ENCODE measurements at regions not wholly inside any gene's neighbourhood (a gene's known extent, or its start where the extent isn't known, plus 50 kb on each side); places are given as distances from the start of the nearest gene placed in this dataset.

DNA sequence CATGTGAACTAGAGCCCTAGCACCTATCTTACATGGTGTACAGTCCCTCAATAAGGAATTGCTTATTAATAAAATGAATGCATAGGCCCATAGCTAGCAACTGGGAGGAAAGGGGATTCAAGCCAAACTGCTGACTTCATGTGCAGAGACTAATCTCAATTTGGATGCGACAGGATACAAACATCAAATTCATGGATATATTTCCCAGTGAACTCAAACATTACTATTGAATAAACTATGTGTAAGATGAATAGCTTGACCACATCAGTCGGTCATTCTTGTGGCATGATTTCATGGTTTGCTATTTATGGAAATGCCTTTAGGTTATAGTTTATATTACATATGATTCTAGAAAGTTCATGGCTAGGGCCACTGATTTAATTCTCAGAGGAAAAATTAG lies 268.6 kb upstream of the SLITRK3 start:
- H3K4me3 Mint-ChIP-seq = no peak overlapping the region
- Histone ChIP-seq H3K9me3 (ENCODE audit: control insufficient read depth in 1 of 2, insufficient read depth in 1 of 2, low read length in 2 of 2) (peaks cover 0 to 4% of the 10 kb centered on the region in 2 experiments), H3K27ac (ENCODE audit: low read depth in 1 of 2, low read length in 2 of 2) (no peak overlapping the region), H3K4me1 (ENCODE audit: insufficient read depth, low read length) (no peaks in the 10 kb centered on the region), H3K4me3 (ENCODE audit: low read length) (no peak overlapping the region), H3K27me3 (ENCODE audit: control insufficient read depth in 1 of 2, insufficient read depth in 2 of 2, low read length in 2 of 2) (no peaks in the 10 kb centered on the region), H3K36me3 (ENCODE audit: insufficient read depth, low read length) (no peaks in the 10 kb centered on the region)
- H3K4me1 Mint-ChIP-seq (ENCODE audit: low read depth) = no peaks in the 10 kb centered on the region
- intact Hi-C loops (cut with DNase I, micrococcal nuclease) = no loop called here
- DNase-seq = no peak
- ChIA-PET POLR2A (no interaction called here), CTCF (no interaction called here)
- H3K9me3 Mint-ChIP-seq = peaks cover 14% of the 10 kb centered on the region
- no peak for ATAC-seq (ENCODE audit: poor library complexity)
- TF ChIP-seq CTCF (IDR thresholded peaks at IDR 0.05) = no peak
- no peaks in the 10 kb centered on the region for H3K36me3 Mint-ChIP-seq (ENCODE audit: low read depth)
- no peak overlapping the region for H3K27ac Mint-ChIP-seq
- no peaks in the 10 kb centered on the region for H3K27me3 Mint-ChIP-seq

DNA sequence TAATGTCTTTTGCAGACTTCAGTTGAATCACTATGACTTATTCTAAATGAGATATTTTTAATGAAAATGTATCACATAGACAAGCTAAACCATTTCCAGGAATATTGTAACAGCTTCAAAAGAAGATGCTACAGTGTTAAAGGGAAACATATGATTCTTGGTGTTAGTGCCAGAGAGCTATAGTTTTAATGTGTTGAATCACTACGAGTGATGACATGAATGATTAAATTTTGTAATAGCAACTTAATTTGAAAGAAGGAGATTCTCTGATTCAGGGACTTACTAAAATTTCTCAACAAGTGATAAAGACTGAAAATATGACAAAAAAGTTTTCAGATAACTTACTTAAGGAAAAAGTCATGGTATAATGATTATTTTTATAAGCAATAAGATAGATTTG lies 267.3 kb upstream of the SLITRK3 start:
- DNase-seq (no peak), ATAC-seq (ENCODE audit: poor library complexity) (no peak)
- Histone ChIP-seq H3K27ac (ENCODE audit: low read depth in 1 of 2, low read length in 2 of 2) (no peak overlapping the region), H3K4me1 (ENCODE audit: insufficient read depth, low read length) (no peaks in the 10 kb centered on the region), H3K9me3 (ENCODE audit: control insufficient read depth in 1 of 2, insufficient read depth in 1 of 2, low read length in 2 of 2) (peaks cover 0 to 4% of the 10 kb centered on the region in 2 experiments), H3K36me3 (ENCODE audit: insufficient read depth, low read length) (no peaks in the 10 kb centered on the region), H3K27me3 (ENCODE audit: control insufficient read depth in 1 of 2, insufficient read depth in 2 of 2, low read length in 2 of 2) (no peaks in the 10 kb centered on the region), H3K4me3 (ENCODE audit: low read length) (no peak overlapping the region)
- no peaks in the 10 kb centered on the region for H3K36me3 Mint-ChIP-seq (ENCODE audit: low read depth)
- TF ChIP-seq CTCF (IDR thresholded peaks at IDR 0.05) = no peak
- H3K27ac Mint-ChIP-seq = no peak overlapping the region
- H3K4me3 Mint-ChIP-seq = no peak overlapping the region
- H3K4me1 Mint-ChIP-seq (ENCODE audit: low read depth) = no peaks in the 10 kb centered on the region
- ChIA-PET CTCF (no interaction called here), POLR2A (no interaction called here)
- peaks cover 7% of the 10 kb centered on the region for H3K9me3 Mint-ChIP-seq
- no peaks in the 10 kb centered on the region for H3K27me3 Mint-ChIP-seq
- intact Hi-C loops (cut with DNase I, micrococcal nuclease) = no loop called here

GRCh38 chr3:165462636-165463334 lies 266.6 kb upstream of the SLITRK3 start:
- CTCF ChIA-PET = no interaction called here
- H3K27me3 ChIP-seq (ENCODE audit: control insufficient read depth in 1 of 2, insufficient read depth in 2 of 2, low read length in 2 of 2) = no peaks in the 10 kb centered on the region
- H3K27ac ChIP-seq (ENCODE audit: low read depth in 1 of 2, low read length in 2 of 2) = no peak overlapping the region
- DNase-seq = no peak
- H3K27me3 Mint-ChIP-seq = no peaks in the 10 kb centered on the region
- no peak overlapping the region for H3K27ac Mint-ChIP-seq
- H3K36me3 Mint-ChIP-seq (ENCODE audit: low read depth) = no peaks in the 10 kb centered on the region
- H3K4me1 Mint-ChIP-seq (ENCODE audit: low read depth) = no peaks in the 10 kb centered on the region
- H3K4me1 ChIP-seq (ENCODE audit: insufficient read depth, low read length) = no peaks in the 10 kb centered on the region
- H3K4me3 Mint-ChIP-seq = no peak overlapping the region
- no peak for ATAC-seq (ENCODE audit: poor library complexity)
- no peak for TF ChIP-seq CTCF (IDR thresholded peaks at IDR 0.05)
- POLR2A ChIA-PET = no interaction called here
- peaks cover 7% of the 10 kb centered on the region for H3K9me3 Mint-ChIP-seq
- H3K36me3 ChIP-seq (ENCODE audit: insufficient read depth, low read length) = no peaks in the 10 kb centered on the region
- peaks cover 0 to 4% of the 10 kb centered on the region in 2 experiments for H3K9me3 ChIP-seq (ENCODE audit: control insufficient read depth in 1 of 2, insufficient read depth in 1 of 2, low read length in 2 of 2)
- intact Hi-C loops (cut with DNase I, micrococcal nuclease) = no loop called here
- no peak overlapping the region for H3K4me3 ChIP-seq (ENCODE audit: low read length)

All from CD4-positive, alpha-beta T cell (primary cell).